Loucy (cell line): ENCODE measurements at regions not wholly inside any gene's neighbourhood (a gene's known extent, or its start where the extent isn't known, plus 50 kb on each side); places are given as distances from the start of the nearest gene placed in this dataset.

Experiments
- CTCF ChIP-seq: fragments of 200-600 bp; sonication (generic); conservative IDR thresholded peaks from 2 replicates; pipeline ENCODE4 v1.5.1; 2014; ENCODE audit warnings: mild to moderate bottlenecking, antibody characterized with exemption, low read length
- EZH2phosphoT487 ChIP-seq: fragments of 200-600 bp; IDR thresholded peaks from 2 replicates; pipeline ENCODE4 v1.6.1; 2018; ENCODE audit warnings: antibody characterized with exemption, mild to moderate bottlenecking, moderate library complexity, borderline replicate concordance

- peak; percentile 78 for TF ChIP-seq CTCF
- no peak for TF ChIP-seq EZH2phosphoT487
Measured at GRCh38 chr1:99180343-99180808, 83.9 kb upstream of the PLPPR4 start.
